Stomach (tissue), 4 donors: ENCODE measurements at regions not wholly inside any gene's neighbourhood (a gene's known extent, or its start where the extent isn't known, plus 50 kb on each side); places are given as distances from the start of the nearest gene placed in this dataset.

Source experiments
- EP300 ChIP-seq: sonication (generic); formaldehyde crosslinking; IDR thresholded peaks from one replicate; pipeline ENCODE4 v1.6.1; 2017; ENCODE audit warnings: antibody characterized with exemption
- POLR2A ChIP-seq, 4 donors: fragments of 450-650 bp; IDR thresholded peaks; one replicate each; pipeline ENCODE4 v1.6.1; 2016; ENCODE audit warnings: antibody characterized with exemption in 4 of 4, control low read depth in 2 of 4, mild to moderate bottlenecking in 1 of 4, moderate library complexity in 1 of 4
- POLR2AphosphoS5 ChIP-seq, 3 donors: sonication (generic); formaldehyde crosslinking; IDR thresholded peaks; one replicate each; pipeline ENCODE4 v1.6.1; 2016; ENCODE audit warnings: antibody characterized with exemption in 3 of 3
- TF ChIP-seq, protein P1 (sequence below), 7 experiments: fragments of 450-650 bp in 4 of 7; fragments of 200-600 bp in 3 of 7; sonication (generic) in 3 of 7; IDR thresholded peaks; one replicate each; pipeline ENCODE4 v1.5.1; 2016 to 2019; ENCODE audit warnings: antibody characterized with exemption in 7 of 7, control low read depth in 2 of 7, mild to moderate bottlenecking in 1 of 7

DNA sequence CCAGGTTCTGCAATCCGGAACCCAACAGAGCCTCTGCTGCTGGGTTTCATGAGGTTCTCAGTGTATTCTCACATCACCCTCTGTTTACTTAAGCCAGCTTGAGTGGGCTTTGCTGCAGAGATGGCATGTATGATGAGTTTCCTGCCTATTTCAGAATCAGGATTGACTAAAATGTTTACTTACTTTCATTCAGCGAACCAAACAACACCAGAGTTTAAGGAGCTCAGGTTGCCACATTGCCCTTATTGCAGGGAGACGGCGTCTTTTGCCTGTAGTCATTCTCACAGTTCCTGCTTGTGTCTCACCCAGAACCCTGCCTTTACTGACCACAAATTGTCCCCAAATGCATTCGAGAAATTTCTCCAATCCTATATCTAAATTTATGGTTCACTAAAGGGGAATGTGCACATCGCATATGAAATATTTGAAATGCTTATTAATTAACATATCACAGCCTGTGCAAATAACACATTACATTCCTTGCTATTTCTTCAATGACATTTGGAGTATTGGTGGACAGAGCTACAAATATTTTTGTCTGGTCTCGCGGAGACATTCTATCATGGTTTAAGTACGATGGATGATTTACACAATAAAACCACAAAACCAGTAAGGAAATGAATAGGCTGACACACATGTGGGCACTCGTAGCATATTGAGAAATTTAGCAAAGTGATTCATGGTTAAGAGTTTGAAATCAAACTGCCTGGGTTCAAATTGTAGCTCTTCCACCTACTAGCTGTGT, 377.2 kb upstream of the CFAP20DC start:
- TF ChIP-seq, protein P1, sequence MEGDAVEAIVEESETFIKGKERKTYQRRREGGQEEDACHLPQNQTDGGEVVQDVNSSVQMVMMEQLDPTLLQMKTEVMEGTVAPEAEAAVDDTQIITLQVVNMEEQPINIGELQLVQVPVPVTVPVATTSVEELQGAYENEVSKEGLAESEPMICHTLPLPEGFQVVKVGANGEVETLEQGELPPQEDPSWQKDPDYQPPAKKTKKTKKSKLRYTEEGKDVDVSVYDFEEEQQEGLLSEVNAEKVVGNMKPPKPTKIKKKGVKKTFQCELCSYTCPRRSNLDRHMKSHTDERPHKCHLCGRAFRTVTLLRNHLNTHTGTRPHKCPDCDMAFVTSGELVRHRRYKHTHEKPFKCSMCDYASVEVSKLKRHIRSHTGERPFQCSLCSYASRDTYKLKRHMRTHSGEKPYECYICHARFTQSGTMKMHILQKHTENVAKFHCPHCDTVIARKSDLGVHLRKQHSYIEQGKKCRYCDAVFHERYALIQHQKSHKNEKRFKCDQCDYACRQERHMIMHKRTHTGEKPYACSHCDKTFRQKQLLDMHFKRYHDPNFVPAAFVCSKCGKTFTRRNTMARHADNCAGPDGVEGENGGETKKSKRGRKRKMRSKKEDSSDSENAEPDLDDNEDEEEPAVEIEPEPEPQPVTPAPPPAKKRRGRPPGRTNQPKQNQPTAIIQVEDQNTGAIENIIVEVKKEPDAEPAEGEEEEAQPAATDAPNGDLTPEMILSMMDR (IDR thresholded peaks at IDR 0.05) = no peak
- no peak for TF ChIP-seq EP300
- no peak for TF ChIP-seq POLR2AphosphoS5 (IDR thresholded peaks at IDR 0.05)
- TF ChIP-seq POLR2A (IDR thresholded peaks at IDR 0.05) = no peak
